ENCODE measurements at regions not wholly inside any gene's neighbourhood (a gene's known extent, or its start where the extent isn't known, plus 50 kb on each side); places are given as distances from the start of the nearest gene placed in this dataset.

- TF ChIP-seq CTCF (IDR thresholded peaks at IDR 0.05) (no peak), POLR2AphosphoS5 (IDR thresholded peaks at IDR 0.05) (no peak), EP300 (IDR thresholded peaks at IDR 0.05) (no peak)
Observed at GRCh38 chr13:91099877-91100276, 247.6 kb upstream of the MIR17HG start.

All from sigmoid colon (tissue), 4 donors.